ENCODE measurements at regions not wholly inside any gene's neighbourhood (a gene's known extent, or its start where the extent isn't known, plus 50 kb on each side); places are given as distances from the start of the nearest gene placed in this dataset.

DNA sequence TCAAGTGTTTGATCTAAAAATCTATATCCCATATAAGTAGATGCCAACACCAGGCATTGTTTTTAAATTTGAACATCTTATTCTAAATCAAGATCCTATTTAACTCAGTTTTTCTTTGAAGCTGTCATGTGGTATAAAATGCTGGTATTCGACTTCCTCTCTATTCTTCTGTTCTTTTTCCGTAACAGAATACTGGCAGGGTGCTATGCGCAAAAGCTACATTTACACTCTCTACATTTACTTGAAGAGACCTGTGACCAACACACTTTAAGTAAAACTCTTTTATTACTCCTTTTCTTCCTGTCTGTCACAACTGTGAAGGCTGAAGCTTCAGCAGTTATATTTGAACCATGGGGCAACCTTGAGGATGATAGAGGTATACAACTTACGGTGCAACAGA is 612.8 kb downstream of the C4orf33 start:
- TF ChIP-seq, protein P1, sequence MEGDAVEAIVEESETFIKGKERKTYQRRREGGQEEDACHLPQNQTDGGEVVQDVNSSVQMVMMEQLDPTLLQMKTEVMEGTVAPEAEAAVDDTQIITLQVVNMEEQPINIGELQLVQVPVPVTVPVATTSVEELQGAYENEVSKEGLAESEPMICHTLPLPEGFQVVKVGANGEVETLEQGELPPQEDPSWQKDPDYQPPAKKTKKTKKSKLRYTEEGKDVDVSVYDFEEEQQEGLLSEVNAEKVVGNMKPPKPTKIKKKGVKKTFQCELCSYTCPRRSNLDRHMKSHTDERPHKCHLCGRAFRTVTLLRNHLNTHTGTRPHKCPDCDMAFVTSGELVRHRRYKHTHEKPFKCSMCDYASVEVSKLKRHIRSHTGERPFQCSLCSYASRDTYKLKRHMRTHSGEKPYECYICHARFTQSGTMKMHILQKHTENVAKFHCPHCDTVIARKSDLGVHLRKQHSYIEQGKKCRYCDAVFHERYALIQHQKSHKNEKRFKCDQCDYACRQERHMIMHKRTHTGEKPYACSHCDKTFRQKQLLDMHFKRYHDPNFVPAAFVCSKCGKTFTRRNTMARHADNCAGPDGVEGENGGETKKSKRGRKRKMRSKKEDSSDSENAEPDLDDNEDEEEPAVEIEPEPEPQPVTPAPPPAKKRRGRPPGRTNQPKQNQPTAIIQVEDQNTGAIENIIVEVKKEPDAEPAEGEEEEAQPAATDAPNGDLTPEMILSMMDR (IDR thresholded peaks at IDR 0.05; ENCODE audit: low read depth, low read length, missing control alignments): no peak
- in situ Hi-C loops (cut with HindIII; ENCODE audit: low pct_ligation_motif_present, low sequenced_read_pairs): no loop called here
- Histone ChIP-seq H3K27ac (no peak overlapping the region), H3K4me3 (ENCODE audit: low read depth, low read length) (no peak overlapping the region), H3K36me3 (replicated peaks) (no peaks in the 10 kb centered on the region), H3K27me3 (replicated peaks) (no peaks in the 10 kb centered on the region)
- no peak for DNase-seq

GRCh38 chr4:129738175-129738574 is 642.2 kb downstream of the C4orf33 start:
- in situ Hi-C loops (cut with HindIII; ENCODE audit: low pct_ligation_motif_present, low sequenced_read_pairs): no loop called here
- no peak overlapping the region for H3K4me3 ChIP-seq (ENCODE audit: low read depth, low read length)
- no peaks in the 10 kb centered on the region for H3K27me3 ChIP-seq (replicated peaks)
- no peak overlapping the region for H3K27ac ChIP-seq
- no peak for DNase-seq
- no peaks in the 10 kb centered on the region for H3K36me3 ChIP-seq (replicated peaks)
- TF ChIP-seq, protein P1 (IDR thresholded peaks at IDR 0.05; ENCODE audit: low read depth, low read length, missing control alignments): no peak

DNA sequence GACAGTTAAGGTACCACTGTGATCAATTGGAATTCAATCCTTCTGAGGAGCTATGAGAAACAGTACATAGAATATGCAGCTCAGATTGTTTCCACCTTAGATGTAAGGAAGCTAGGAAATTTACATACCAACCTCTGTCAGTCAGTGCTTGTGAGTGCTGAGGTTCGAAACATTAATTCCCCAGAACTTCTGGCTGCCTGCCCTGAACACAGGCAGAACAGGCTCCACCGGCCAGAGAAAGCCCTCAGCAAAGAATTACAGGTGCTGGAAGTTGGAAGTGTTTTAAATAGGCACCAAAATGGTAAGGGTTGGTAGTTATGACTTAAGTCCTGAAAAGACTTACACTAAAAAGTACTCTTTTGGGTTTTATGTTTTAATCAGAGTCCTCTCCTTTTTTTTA is 651.8 kb downstream of the C4orf33 start:
- Histone ChIP-seq H3K27ac (no peak overlapping the region), H3K36me3 (replicated peaks) (no peaks in the 10 kb centered on the region), H3K4me3 (ENCODE audit: low read depth, low read length) (no peak overlapping the region), H3K27me3 (replicated peaks) (no peaks in the 10 kb centered on the region)
- TF ChIP-seq, protein P1 (IDR thresholded peaks at IDR 0.05; ENCODE audit: low read depth, low read length, missing control alignments): no peak
- in situ Hi-C loops (cut with HindIII; ENCODE audit: low pct_ligation_motif_present, low sequenced_read_pairs): no loop called here
- no peak for DNase-seq

- no peak overlapping the region for H3K4me3 ChIP-seq (ENCODE audit: low read depth, low read length)
- TF ChIP-seq, protein P1 (IDR thresholded peaks at IDR 0.05; ENCODE audit: low read depth, low read length, missing control alignments): no peak
- H3K36me3 ChIP-seq (replicated peaks): no peaks in the 10 kb centered on the region
- H3K27me3 ChIP-seq (replicated peaks): no peaks in the 10 kb centered on the region
- no peak overlapping the region for H3K27ac ChIP-seq
- DNase-seq: no peak
- in situ Hi-C loops (cut with HindIII; ENCODE audit: low pct_ligation_motif_present, low sequenced_read_pairs): no loop called here
These were observed 653.0 kb downstream of the C4orf33 start for GRCh38 chr4:129748991-129749390.

DNA sequence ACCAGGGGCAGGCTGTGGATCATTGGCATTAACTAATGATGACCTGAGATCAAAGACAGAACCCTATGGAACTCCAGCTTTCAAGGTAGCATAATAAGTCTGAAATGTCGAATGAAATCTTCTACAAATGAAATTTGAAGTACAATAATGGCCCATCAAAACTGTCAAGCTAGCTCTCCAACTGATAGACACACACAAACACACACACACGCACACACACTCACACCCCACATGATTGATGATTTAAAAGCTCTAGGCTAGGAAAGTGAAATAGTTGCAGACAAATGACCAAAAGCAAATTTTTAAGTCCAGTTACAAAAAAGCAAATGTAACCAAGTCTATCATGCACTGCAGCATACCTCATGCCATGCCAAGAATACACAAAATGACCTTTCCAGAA is 655.7 kb downstream of the C4orf33 start:
- Histone ChIP-seq H3K27ac (no peak overlapping the region), H3K27me3 (replicated peaks) (no peaks in the 10 kb centered on the region), H3K4me3 (ENCODE audit: low read depth, low read length) (no peak overlapping the region), H3K36me3 (replicated peaks) (no peaks in the 10 kb centered on the region)
- TF ChIP-seq, protein P1 (IDR thresholded peaks at IDR 0.05; ENCODE audit: low read depth, low read length, missing control alignments): no peak
- in situ Hi-C loops (cut with HindIII; ENCODE audit: low pct_ligation_motif_present, low sequenced_read_pairs): no loop called here
- no peak for DNase-seq

DNA sequence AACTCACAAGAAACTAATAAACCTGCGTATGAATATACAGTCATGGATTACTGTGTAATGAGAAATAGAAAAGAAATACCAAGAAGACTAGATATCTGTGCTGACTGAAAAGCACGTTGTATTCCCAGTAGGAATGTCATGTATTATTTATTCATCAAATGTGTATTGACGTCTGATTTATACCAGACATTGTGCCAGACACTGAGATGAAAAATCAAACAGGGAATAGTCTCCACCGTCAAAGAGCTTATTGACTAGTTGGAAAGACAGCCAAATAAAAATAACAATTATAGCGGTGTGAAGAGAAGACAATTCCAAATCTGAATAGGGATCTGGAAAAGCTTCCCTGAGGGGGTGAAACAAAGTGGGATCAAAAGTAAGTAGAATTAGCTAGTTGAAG is 687.6 kb downstream of the C4orf33 start:
- TF ChIP-seq, protein P1 (IDR thresholded peaks at IDR 0.05; ENCODE audit: low read depth, low read length, missing control alignments): no peak
- no peak for DNase-seq
- Histone ChIP-seq H3K36me3 (replicated peaks) (no peaks in the 10 kb centered on the region), H3K27ac (no peak overlapping the region), H3K27me3 (replicated peaks) (no peaks in the 10 kb centered on the region), H3K4me3 (ENCODE audit: low read depth, low read length) (no peak overlapping the region)
- in situ Hi-C loops (cut with HindIII; ENCODE audit: low pct_ligation_motif_present, low sequenced_read_pairs): no loop called here

Data from brain microvascular endothelial cell (primary cell).